ENCODE measurements at regions not wholly inside any gene's neighbourhood (a gene's known extent, or its start where the extent isn't known, plus 50 kb on each side); places are given as distances from the start of the nearest gene placed in this dataset.
"Not testable (repeated sequence)": the region's sequence is repeated elsewhere in the genome, so short reads cannot be mapped to it uniquely, and the experiment has no call there.

- DNase-seq (ENCODE audit: extremely low read depth in 1 of 2, low read depth in 1 of 2): no peak
Observed at GRCh38 chr15:60254416-60254815, 143.4 kb downstream of the ANXA2 start.

DNA sequence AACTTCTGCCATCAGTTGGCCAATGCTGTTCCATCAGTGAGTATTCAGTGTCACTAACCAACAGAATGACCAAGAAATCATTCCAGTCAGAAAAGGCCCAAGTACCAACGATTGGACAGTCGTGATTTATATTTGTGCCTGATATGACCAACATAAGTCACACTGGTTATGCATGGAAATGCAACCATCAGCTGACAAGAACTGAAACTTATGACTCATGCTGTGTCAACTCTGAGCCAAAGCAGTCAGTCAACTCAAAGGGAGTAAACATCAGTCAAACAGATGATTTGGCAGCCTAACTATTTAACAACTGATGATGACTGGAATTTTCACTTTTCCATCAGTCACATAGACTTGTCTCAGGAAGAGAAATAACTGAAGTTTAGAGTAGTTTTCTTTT lies 142.4 kb downstream of the ANXA2 start:
- DNase-seq (ENCODE audit: extremely low read depth in 1 of 2, low read depth in 1 of 2): peak in 1 of 2 donors; percentile 22

GRCh38 chr15:60257591-60258159 lies 140.1 kb downstream of the ANXA2 start:
- DNase-seq (ENCODE audit: extremely low read depth in 1 of 2, low read depth in 1 of 2): no peak

- DNase-seq (ENCODE audit: extremely low read depth in 1 of 2, low read depth in 1 of 2): no peak
Observed at GRCh38 chr15:60259469-60259868, 138.3 kb downstream of the ANXA2 start.

GRCh38 chr15:60264088-60264487 lies 133.7 kb downstream of the ANXA2 start:
- no peak for DNase-seq (ENCODE audit: extremely low read depth in 1 of 2, low read depth in 1 of 2)

- DNase-seq (ENCODE audit: extremely low read depth in 1 of 2, low read depth in 1 of 2): no peak
Observed at GRCh38 chr15:60264566-60264965, 133.2 kb downstream of the ANXA2 start.

DNA sequence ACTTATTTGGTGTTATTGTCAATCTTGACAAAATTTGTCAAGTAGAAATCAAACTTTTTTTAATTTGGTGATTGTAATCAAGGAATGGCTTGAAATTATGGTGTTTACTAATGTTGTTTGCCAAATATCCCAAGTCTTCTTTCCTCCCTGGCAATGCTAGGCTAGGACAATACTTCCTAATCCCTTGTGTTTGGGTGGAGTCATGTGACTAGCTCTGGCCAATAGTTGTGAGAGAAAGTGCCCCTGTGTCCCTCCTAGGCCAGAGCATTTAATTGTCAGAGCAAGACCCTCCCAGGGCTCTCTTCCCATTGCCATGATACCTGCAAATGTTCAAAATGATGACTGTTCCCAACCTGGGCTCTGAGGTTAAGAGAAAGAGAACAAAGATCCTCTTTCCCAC lies 132.7 kb downstream of the ANXA2 start:
- no peak for DNase-seq (ENCODE audit: extremely low read depth in 1 of 2, low read depth in 1 of 2)

- no peak for DNase-seq (ENCODE audit: extremely low read depth in 1 of 2, low read depth in 1 of 2)
Observed at GRCh38 chr15:60272623-60273022, 125.2 kb downstream of the ANXA2 start.

DNA sequence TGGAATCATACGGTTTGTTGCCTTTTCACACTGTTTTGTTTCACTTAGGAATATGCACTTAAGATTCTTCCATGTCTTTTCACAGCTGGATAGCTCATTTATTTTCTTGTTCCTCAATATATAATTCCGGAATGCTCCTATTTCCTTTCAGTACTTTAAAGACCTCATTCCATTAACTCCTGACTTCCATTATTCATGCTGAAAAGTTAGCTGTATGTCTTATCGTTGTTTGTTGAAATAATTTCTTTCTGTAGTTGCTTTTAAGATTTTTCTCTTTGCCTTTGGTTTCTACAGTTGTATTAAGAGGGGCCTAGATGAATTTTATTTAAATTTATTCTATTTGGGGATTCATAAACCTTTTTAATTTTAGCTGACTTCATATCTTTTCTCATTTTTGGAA lies 122.2 kb downstream of the ANXA2 start:
- no peak for DNase-seq (ENCODE audit: extremely low read depth in 1 of 2, low read depth in 1 of 2)

GRCh38 chr15:60278879-60279278 lies 118.9 kb downstream of the ANXA2 start:
- DNase-seq (ENCODE audit: extremely low read depth in 1 of 2, low read depth in 1 of 2): no peak

DNA sequence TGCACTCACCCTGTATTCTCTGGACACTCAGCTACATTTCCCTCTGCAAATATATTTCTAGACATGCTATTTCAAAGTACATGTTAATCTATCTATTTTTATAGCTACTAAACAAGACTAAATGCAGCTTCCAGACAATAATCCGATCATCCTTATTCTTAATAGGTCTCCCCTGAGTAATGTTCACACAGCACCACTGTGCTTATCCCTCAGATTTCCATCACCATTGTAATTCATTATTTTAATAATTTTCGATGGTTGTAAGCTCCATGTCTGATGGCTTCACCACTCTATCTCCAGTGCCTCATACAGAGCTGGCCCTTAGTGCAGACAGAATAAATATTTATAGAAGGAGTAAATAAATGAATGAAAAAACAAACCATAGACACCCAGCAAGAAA lies 117.5 kb downstream of the ANXA2 start:
- DNase-seq (ENCODE audit: extremely low read depth in 1 of 2, low read depth in 1 of 2): no peak

GRCh38 chr15:60283936-60284335 lies 113.8 kb downstream of the ANXA2 start:
- DNase-seq (ENCODE audit: extremely low read depth in 1 of 2, low read depth in 1 of 2): no peak

- not testable (repeated sequence) for DNase-seq (ENCODE audit: extremely low read depth in 1 of 2, low read depth in 1 of 2)
Observed at GRCh38 chr15:60295901-60296300, 101.9 kb downstream of the ANXA2 start.

DNA sequence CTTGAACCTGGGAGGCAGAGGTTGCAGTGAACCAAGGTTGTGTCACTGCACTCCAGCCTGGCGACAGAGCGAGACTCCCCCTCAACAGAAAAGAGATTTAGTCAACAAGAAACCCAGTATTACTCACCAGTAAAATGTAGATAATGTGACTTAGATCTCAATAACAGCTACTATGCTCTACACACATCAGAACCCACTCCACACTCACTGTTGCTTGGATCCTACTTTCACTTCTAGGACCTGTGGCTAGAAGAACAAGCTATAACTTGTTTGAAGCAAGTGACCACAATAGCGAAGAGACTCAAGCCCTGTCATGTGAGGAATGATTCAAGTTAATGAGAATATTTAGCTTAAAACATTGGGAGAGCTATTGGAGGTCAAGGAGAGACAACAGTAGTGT lies 100.7 kb downstream of the ANXA2 start:
- DNase-seq (ENCODE audit: extremely low read depth in 1 of 2, low read depth in 1 of 2): no peak

Data from stimulated activated CD8-positive, alpha-beta memory T cell treated with anti-CD3 and anti-CD28 coated beads, Interleukin-7, amount 100 ng/mL, for 48 hours (primary cell).